ENCODE measurements at regions not wholly inside any gene's neighbourhood (a gene's known extent, or its start where the extent isn't known, plus 50 kb on each side); places are given as distances from the start of the nearest gene placed in this dataset.

DNA sequence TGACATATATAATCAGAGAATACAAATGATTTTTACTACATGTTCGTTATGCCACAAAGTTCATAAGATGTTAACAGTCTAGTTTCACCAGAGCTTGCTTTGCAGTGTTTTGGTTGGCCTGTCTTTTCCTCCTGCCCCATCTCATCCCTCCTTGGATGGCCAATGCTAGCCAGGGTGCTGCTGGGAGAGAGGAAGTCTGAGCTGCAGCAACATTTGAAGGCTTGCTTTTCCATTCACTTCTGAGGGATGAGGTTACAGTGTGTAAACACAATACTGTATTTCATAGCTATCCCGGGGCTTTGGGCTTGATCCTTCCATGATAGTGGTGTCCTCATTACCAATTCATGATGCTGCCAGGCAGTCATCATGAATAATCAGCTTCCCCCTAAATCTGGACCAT is 170.5 kb downstream of the RAB11FIP2 start:
- TF ChIP-seq, protein P1, sequence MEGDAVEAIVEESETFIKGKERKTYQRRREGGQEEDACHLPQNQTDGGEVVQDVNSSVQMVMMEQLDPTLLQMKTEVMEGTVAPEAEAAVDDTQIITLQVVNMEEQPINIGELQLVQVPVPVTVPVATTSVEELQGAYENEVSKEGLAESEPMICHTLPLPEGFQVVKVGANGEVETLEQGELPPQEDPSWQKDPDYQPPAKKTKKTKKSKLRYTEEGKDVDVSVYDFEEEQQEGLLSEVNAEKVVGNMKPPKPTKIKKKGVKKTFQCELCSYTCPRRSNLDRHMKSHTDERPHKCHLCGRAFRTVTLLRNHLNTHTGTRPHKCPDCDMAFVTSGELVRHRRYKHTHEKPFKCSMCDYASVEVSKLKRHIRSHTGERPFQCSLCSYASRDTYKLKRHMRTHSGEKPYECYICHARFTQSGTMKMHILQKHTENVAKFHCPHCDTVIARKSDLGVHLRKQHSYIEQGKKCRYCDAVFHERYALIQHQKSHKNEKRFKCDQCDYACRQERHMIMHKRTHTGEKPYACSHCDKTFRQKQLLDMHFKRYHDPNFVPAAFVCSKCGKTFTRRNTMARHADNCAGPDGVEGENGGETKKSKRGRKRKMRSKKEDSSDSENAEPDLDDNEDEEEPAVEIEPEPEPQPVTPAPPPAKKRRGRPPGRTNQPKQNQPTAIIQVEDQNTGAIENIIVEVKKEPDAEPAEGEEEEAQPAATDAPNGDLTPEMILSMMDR (IDR thresholded peaks at IDR 0.05), result no peak
- H3K9me3 ChIP-seq (ENCODE audit: control insufficient read depth, low read length), result no peaks in the 10 kb centered on the region
- no peak overlapping the region for H3K4me2 ChIP-seq (ENCODE audit: low read length)

DNA sequence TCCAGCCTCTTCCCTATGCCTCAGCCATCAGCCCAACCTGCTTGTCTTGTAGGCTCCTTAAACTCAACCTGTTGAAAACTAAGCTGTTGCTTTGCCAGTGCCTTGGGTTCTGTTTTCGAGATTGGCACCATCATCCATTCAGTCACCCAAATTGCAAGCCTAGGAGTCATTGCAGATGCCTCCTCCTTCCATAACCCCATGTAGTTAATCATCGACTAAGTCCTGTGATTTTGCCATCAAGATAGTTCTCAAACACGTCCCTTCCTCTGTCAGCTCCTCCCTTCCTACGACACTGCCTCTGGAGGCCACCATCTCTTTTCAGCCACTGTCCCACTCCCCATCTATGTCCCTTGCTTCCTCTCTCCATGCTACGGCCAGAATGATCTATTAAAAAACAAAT is 168.1 kb downstream of the RAB11FIP2 start:
- Histone ChIP-seq H2AFZ (no peak overlapping the region), H3K36me3 (ENCODE audit: control insufficient read depth, insufficient read depth, low read length) (no peaks in the 10 kb centered on the region), H3K27me3 (ENCODE audit: control insufficient read depth, insufficient read depth, low read length) (no peaks in the 10 kb centered on the region), H3K27ac (no peak overlapping the region), H3K4me1 (no peaks in the 10 kb centered on the region), H3K9me3 (ENCODE audit: control insufficient read depth, low read length) (no peaks in the 10 kb centered on the region), H3K4me2 (ENCODE audit: low read length) (no peak overlapping the region), H3K9ac (no peak overlapping the region), H3K79me2 (no peaks in the 10 kb centered on the region), H3K4me3 (ENCODE audit: low read depth, low read length) (no peak overlapping the region)
- TF ChIP-seq, protein P1 (IDR thresholded peaks at IDR 0.05), result no peak

More for the DNA sequence above, 170.5 kb downstream of the RAB11FIP2 start:
- Histone ChIP-seq H3K4me1 (no peaks in the 10 kb centered on the region), H2AFZ (no peak overlapping the region), H3K27me3 (ENCODE audit: control insufficient read depth, insufficient read depth, low read length) (no peaks in the 10 kb centered on the region), H3K9ac (no peak overlapping the region), H3K4me3 (ENCODE audit: low read depth, low read length) (no peak overlapping the region), H3K79me2 (no peaks in the 10 kb centered on the region), H3K36me3 (ENCODE audit: control insufficient read depth, insufficient read depth, low read length) (no peaks in the 10 kb centered on the region), H3K27ac (no peak overlapping the region)

DNA sequence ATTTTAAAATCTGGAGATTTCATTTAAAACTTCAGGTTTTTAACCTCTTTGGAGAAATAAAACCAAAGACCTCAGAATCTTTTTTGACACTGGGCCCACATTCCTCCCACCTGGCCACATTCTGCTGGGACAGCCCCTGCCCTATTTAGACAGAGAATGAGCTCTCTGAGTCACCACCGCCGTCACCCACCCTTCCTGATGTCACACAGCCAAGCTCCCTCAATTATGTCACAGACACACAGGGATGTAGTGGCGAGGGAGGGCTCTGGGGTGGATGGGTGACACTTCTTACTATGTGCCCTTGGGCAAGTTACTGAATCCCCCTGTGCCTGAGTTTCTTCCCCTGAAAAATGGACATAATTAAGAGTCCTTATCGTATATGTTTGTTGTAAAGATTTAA is 162.6 kb downstream of the RAB11FIP2 start:
- no peaks in the 10 kb centered on the region for H3K4me1 ChIP-seq
- H3K27me3 ChIP-seq (ENCODE audit: control insufficient read depth, insufficient read depth, low read length), result no peaks in the 10 kb centered on the region

DNA sequence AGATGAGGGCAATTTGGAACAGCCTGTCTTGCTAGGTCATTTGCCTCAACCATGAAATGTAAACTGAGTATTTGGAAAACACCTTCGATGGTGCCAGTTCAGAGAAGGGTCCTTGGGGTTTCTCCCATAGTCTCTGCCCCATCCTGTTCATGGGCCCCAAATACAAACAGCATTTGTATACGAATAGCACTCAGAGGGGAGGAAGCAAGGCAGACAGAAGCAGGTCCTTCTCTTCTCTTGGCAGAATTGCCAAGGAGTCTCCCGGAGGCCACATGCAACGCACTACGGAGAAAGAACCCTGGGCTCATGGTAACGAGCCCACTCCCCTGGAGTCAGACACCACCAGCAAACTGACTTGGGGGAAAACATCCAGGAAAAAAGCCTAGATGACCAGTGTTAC is 162.1 kb downstream of the RAB11FIP2 start:
- H3K27me3 ChIP-seq (ENCODE audit: control insufficient read depth, insufficient read depth, low read length), result no peaks in the 10 kb centered on the region
- H3K36me3 ChIP-seq (ENCODE audit: control insufficient read depth, insufficient read depth, low read length), result no peaks in the 10 kb centered on the region
- H2AFZ ChIP-seq, result no peak overlapping the region
- no peak overlapping the region for H3K4me2 ChIP-seq (ENCODE audit: low read length)
- H3K4me1 ChIP-seq, result no peaks in the 10 kb centered on the region
- TF ChIP-seq, protein P1 (IDR thresholded peaks at IDR 0.05), result no peak
- no peak overlapping the region for H3K4me3 ChIP-seq (ENCODE audit: low read depth, low read length)
- no peaks in the 10 kb centered on the region for H3K9me3 ChIP-seq (ENCODE audit: control insufficient read depth, low read length)
- no peak overlapping the region for H3K27ac ChIP-seq
- no peak overlapping the region for H3K9ac ChIP-seq
- no peaks in the 10 kb centered on the region for H3K79me2 ChIP-seq

More for the DNA sequence above, 162.6 kb downstream of the RAB11FIP2 start:
- no peak overlapping the region for H2AFZ ChIP-seq
- H3K36me3 ChIP-seq (ENCODE audit: control insufficient read depth, insufficient read depth, low read length), result no peaks in the 10 kb centered on the region
- no peak overlapping the region for H3K4me3 ChIP-seq (ENCODE audit: low read depth, low read length)
- no peak overlapping the region for H3K27ac ChIP-seq
- no peaks in the 10 kb centered on the region for H3K9me3 ChIP-seq (ENCODE audit: control insufficient read depth, low read length)
- no peak overlapping the region for H3K9ac ChIP-seq
- no peak overlapping the region for H3K4me2 ChIP-seq (ENCODE audit: low read length)
- no peaks in the 10 kb centered on the region for H3K79me2 ChIP-seq
- TF ChIP-seq, protein P1 (IDR thresholded peaks at IDR 0.05), result no peak

DNA sequence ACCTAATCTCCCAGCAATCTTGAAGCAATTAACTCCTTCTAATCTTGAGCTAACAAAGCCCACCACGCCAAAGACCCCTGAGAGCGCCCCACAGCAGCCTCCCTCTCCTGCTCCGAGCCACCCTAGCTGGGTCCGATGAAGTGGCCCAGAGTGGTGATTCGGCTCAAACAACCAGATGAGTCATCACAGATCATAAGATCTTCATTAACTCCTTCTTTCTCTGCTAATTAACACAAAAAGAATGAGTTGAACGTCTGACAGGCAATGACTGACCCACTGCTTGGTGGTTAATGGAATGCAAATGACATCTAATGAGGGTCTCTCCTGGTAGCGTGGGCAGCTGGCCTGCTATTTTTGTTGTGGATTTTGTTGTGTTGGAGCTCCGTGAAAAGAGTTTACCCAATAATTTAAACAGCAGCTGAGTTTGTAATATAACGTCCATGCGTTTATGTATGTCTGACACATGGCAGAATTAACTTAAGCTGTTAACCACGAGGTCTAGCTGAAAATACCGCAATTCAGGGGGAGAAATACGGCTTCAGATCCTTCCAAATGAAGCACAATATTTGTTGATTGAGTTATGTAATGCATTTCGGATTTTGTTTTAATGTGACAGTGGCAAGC is 161.4 kb downstream of the RAB11FIP2 start:
- H3K9me3 ChIP-seq (ENCODE audit: control insufficient read depth, low read length), result no peaks in the 10 kb centered on the region
- no peaks in the 10 kb centered on the region for H3K4me1 ChIP-seq
- H3K27ac ChIP-seq, result no peak overlapping the region
- H3K9ac ChIP-seq, result no peak overlapping the region
- H3K79me2 ChIP-seq, result no peaks in the 10 kb centered on the region
- H3K4me2 ChIP-seq (ENCODE audit: low read length), result no peak overlapping the region
- H2AFZ ChIP-seq, result no peak overlapping the region
- no peak overlapping the region for H3K4me3 ChIP-seq (ENCODE audit: low read depth, low read length)
- TF ChIP-seq, protein P1 (IDR thresholded peaks at IDR 0.05), result no peak
- H3K27me3 ChIP-seq (ENCODE audit: control insufficient read depth, insufficient read depth, low read length), result no peaks in the 10 kb centered on the region
- H3K36me3 ChIP-seq (ENCODE audit: control insufficient read depth, insufficient read depth, low read length), result no peaks in the 10 kb centered on the region

All from parathyroid adenoma (tissue), 2 donors.